Nephron progenitor cell (in vitro differentiated cells): ENCODE measurements at regions not wholly inside any gene's neighbourhood (a gene's known extent, or its start where the extent isn't known, plus 50 kb on each side); places are given as distances from the start of the nearest gene placed in this dataset.

ENCODE experiments used
- DNase-seq: peaks from one replicate; pipeline ENCODE4 v3.0.0; 2021
- H3K27ac Mint-ChIP-seq: 2 replicates; pipeline ENCODE4 v1.8.0; 2021; ENCODE audit warnings: mild to moderate bottlenecking, moderate library complexity, mixed read lengths
- H3K27me3 Mint-ChIP-seq: 2 replicates; pipeline ENCODE4 v1.8.0; 2021; ENCODE audit warnings: mild to moderate bottlenecking, low read depth, mixed read lengths; ENCODE audit not compliant: poor library complexity
- H3K36me3 Mint-ChIP-seq: 2 replicates; pipeline ENCODE4 v1.8.0; 2021; ENCODE audit warnings: low read depth, mixed read lengths
- H3K4me1 Mint-ChIP-seq: 2 replicates; pipeline ENCODE4 v1.8.0; 2021; ENCODE audit warnings: mixed read lengths
- H3K4me3 Mint-ChIP-seq: 2 replicates; pipeline ENCODE4 v1.8.0; 2021; ENCODE audit warnings: mild to moderate bottlenecking, moderate library complexity, mixed read lengths
- H3K9me3 Mint-ChIP-seq: 2 replicates; pipeline ENCODE4 v1.8.0; 2021; ENCODE audit warnings: mild to moderate bottlenecking, moderate library complexity, mixed read lengths
- CTCF ChIP-seq: fragments of 200-600 bp; sonication (generic); IDR thresholded peaks from 2 replicates; pipeline ENCODE4 v1.5.0; 2021; ENCODE audit warnings: antibody characterized with exemption

- DNase-seq = no peak
- Mint-ChIP-seq H3K4me1 (peaks cover 16% of the 10 kb centered on the region), H3K9me3 (peaks cover 11% of the 10 kb centered on the region), H3K36me3 (no peaks in the 10 kb centered on the region), H3K27ac (no peak overlapping the region), H3K27me3 (peaks cover 25% of the 10 kb centered on the region), H3K4me3 (no peak overlapping the region)
- no peak for TF ChIP-seq CTCF
Observed at GRCh38 chr22:49549256-49550140, 278.2 kb downstream of the BRD1 start.

GRCh38 chr22:49548356-49549202 is 279.1 kb downstream of the BRD1 start:
- no peak for TF ChIP-seq CTCF
- Mint-ChIP-seq H3K27me3 (peaks cover 28% of the 10 kb centered on the region), H3K9me3 (peaks cover 11% of the 10 kb centered on the region), H3K27ac (no peak overlapping the region), H3K4me1 (peaks cover 25% of the 10 kb centered on the region), H3K36me3 (no peaks in the 10 kb centered on the region), H3K4me3 (no peak overlapping the region)
- DNase-seq = no peak

DNA sequence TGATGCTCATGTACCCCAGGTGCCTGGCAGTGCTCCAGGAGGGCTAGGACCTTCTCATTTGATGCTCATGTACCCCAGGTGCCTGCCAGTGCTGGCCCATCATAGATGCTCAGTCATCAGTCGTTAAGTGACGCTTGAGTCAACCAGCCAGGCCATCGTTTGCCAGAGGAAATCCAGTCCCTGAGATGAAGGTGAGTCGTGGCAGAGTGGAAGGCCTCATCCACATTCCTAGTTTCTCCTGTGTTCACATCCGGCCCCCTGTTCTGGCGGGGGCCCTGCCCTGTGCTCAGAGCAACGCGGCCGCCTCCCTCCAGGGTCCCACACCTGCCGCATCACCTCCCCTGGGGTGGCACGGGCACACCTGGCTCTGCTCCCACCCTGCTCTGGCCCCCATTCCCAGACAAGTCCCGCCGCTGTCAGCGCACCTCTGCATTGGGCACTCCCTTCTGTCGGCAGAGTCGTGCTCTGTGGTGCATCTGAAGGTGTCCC is 279.9 kb downstream of the BRD1 start:
- no peaks in the 10 kb centered on the region for H3K36me3 Mint-ChIP-seq
- TF ChIP-seq CTCF = no peak
- no peak for DNase-seq
- H3K27me3 Mint-ChIP-seq = peaks cover 29% of the 10 kb centered on the region
- H3K4me1 Mint-ChIP-seq = peaks cover 26% of the 10 kb centered on the region
- no peak overlapping the region for H3K4me3 Mint-ChIP-seq
- no peak overlapping the region for H3K27ac Mint-ChIP-seq
- H3K9me3 Mint-ChIP-seq = peaks cover 11% of the 10 kb centered on the region

DNA sequence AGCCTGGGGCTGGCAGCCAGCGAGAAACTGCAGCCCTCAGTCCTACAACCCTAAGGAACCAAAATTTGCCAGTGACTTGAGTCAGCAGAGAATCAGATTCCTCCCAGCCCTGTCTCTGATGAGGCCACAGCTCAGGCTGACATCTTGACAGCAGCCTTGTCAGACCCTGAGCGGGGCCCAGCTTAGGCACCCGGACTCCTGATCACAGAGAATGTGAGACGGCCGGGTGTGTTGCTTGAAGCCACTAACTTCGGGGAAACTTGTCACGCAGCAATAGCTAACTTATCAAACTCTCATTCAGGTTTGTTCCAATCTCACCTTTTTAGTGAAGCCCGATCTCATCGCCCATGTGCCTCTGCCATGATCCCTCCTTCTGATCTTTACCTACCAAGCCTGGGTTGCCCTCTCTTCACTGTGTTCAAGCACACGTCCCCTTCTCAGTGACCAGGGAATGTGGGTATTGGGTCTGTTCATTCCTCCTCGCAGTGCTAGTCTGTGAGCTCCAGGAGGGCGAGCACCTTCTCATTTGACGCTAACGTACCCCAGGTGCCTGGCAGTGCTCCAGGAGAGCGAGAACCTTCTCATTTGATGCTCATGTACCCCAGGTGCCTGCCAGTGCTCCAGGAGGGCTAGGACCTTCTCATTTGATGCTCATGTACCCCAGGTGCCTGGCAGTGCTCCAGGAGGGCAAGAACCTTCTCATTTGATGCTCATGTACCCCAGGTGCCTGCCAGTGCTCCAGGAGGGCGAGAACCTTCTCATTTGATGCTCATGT is 280.7 kb downstream of the BRD1 start:
- H3K4me3 Mint-ChIP-seq = no peak overlapping the region
- no peak overlapping the region for H3K27ac Mint-ChIP-seq
- no peak for TF ChIP-seq CTCF
- H3K27me3 Mint-ChIP-seq = peaks cover 29% of the 10 kb centered on the region
- H3K4me1 Mint-ChIP-seq = peaks cover 29% of the 10 kb centered on the region
- no peak for DNase-seq
- no peaks in the 10 kb centered on the region for H3K36me3 Mint-ChIP-seq
- H3K9me3 Mint-ChIP-seq = peaks cover 11% of the 10 kb centered on the region

GRCh38 chr22:49545606-49546005 is 282.1 kb downstream of the BRD1 start:
- peaks cover 27% of the 10 kb centered on the region for H3K27me3 Mint-ChIP-seq
- peaks cover 30% of the 10 kb centered on the region for H3K4me1 Mint-ChIP-seq
- DNase-seq = no peak
- H3K4me3 Mint-ChIP-seq = no peak overlapping the region
- no peak for TF ChIP-seq CTCF
- H3K27ac Mint-ChIP-seq = no peak overlapping the region
- peaks cover 9% of the 10 kb centered on the region for H3K9me3 Mint-ChIP-seq
- no peaks in the 10 kb centered on the region for H3K36me3 Mint-ChIP-seq
